ENCODE measurements at regions not wholly inside any gene's neighbourhood (a gene's known extent, or its start where the extent isn't known, plus 50 kb on each side); places are given as distances from the start of the nearest gene placed in this dataset.

DNA sequence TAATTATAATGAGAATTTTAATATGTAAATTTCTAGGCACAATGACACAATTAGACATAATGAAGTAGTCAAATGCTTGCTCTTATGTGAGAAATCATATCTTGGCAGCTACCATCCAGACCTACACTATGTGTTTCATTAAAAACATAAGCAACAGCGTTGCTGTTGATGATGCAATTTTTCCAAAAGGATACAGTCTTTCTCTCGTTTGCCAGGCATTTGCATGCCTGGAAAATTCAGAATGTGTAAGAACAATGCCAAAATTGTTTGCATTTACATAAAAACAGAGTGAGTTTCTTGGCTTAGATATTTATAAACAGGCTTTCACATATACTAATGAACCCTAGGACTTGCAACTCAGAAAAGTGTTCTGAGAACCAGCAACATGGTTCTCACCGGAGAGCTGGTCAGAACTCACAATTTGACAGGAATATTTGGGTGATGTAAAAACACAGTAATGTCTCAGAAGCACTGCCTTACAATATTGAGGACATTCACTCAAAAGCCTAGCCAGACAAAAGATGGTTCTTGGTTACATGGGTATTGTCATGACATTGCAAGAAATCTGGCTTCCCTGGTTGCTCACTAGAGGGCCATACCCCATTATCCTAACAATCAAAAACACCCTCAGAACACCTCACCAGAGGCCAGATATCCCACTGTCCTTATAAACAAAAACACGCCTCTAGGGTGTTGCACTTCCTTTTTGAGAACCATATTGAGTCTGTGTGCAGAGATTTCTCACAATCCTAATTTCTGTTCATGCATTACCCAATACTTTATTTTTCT, 1029.0 kb upstream of the AGA start:
- TF ChIP-seq, protein P1, sequence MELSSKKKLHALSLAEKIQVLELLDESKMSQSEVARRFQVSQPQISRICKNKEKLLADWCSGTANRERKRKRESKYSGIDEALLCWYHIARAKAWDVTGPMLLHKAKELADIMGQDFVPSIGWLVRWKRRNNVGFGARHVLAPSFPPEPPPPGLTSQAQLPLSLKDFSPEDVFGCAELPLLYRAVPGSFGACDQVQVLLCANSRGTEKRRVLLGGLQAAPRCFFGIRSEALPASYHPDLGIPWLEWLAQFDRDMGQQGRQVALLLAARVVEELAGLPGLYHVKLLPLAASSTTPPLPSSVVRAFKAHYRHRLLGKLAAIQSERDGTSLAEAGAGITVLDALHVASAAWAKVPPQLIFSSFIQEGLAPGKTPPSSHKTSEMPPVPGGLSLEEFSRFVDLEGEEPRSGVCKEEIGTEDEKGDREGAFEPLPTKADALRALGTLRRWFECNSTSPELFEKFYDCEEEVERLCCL (CRISPR knock-in tag; IDR thresholded peaks at IDR 0.05; ENCODE audit: borderline replicate concordance), result no peak
- TF ChIP-seq, protein P2, sequence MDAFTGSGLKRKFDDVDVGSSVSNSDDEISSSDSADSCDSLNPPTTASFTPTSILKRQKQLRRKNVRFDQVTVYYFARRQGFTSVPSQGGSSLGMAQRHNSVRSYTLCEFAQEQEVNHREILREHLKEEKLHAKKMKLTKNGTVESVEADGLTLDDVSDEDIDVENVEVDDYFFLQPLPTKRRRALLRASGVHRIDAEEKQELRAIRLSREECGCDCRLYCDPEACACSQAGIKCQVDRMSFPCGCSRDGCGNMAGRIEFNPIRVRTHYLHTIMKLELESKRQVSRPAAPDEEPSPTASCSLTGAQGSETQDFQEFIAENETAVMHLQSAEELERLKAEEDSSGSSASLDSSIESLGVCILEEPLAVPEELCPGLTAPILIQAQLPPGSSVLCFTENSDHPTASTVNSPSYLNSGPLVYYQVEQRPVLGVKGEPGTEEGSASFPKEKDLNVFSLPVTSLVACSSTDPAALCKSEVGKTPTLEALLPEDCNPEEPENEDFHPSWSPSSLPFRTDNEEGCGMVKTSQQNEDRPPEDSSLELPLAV (CRISPR knock-in tag; conservative IDR thresholded peaks at IDR 0.05; ENCODE audit: low read depth), result no peak
- TF ChIP-seq, protein P3, sequence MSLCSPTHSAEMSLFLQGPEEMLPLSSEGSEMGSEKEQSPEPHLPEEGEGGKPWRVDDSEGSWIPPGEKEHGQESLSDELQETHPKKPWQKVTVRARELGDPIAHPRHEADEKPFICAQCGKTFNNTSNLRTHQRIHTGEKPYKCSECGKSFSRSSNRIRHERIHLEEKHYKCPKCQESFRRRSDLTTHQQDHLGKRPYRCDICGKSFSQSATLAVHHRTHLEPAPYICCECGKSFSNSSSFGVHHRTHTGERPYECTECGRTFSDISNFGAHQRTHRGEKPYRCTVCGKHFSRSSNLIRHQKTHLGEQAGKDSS (CRISPR knock-in tag; IDR thresholded peaks at IDR 0.05; ENCODE audit: borderline replicate concordance, low read depth), result no peak
- TF ChIP-seq CEBPB (IDR thresholded peaks at IDR 0.05; ENCODE audit: borderline replicate concordance, low read depth, low read length), result 0 out of 2 replicates have a peak, but pooled peaks have one; percentile 7
- no peak for TF ChIP-seq POLR2G (IDR thresholded peaks at IDR 0.05; ENCODE audit: low read depth, low read length)
- no peak for TF ChIP-seq NFYB (CRISPR knock-in tag; IDR thresholded peaks at IDR 0.05)
- no peak overlapping the region for H3K27ac ChIP-seq (ENCODE audit: extremely low read length, insufficient read depth, low read length)
- no peak overlapping the region for H3K4me2 ChIP-seq (ENCODE audit: low read depth, low read length)
- no peaks in the 10 kb centered on the region; a peak in 1 of 5 replicates for H3K27me3 ChIP-seq (ENCODE audit: control insufficient read depth in 1 of 2, insufficient read depth in 2 of 2, low read length in 2 of 2)
- ChIA-PET POLR2A (no interaction called here), CTCF (ENCODE audit: low intra/inter-chr PET ratio, low total read pairs) (no interaction called here)
- H3K36me3 ChIP-seq (replicated peaks in 1 of 2; ENCODE audit: control insufficient read depth in 1 of 2, insufficient read depth in 2 of 2, low read length in 2 of 2), result no peaks in the 10 kb centered on the region
- H2AFZ ChIP-seq (ENCODE audit: low read length), result no peak overlapping the region
- in situ Hi-C loops (cut with HindIII; ENCODE audit: extremely low pct_ligation_motif_present, low pct_unique_long_range_greater_than_20kb) (no loop called here), intact Hi-C loops (cut with micrococcal nuclease; ENCODE audit: unreplicated experiment) (no loop called here)
- H3K4me3 ChIP-seq (replicated peaks in 1 of 3; ENCODE audit: insufficient read depth in 1 of 3, low read depth in 2 of 3, low read length in 3 of 3), result no peak overlapping the region
- 12% methylated on average over 4 of the region's 4 CpGs for WGBS (ENCODE audit: low lambda C conversion rate)
- BruUV-seq (replicated peaks), result no TSS peak
- H3K79me2 ChIP-seq (ENCODE audit: insufficient read depth, low read length), result no peaks in the 10 kb centered on the region
- FAIRE-seq (no peak), ATAC-seq (no peak), DNase-seq (ENCODE audit: low spot score) (no peak)
- H4K20me1 ChIP-seq (ENCODE audit: insufficient read depth, low read length), result no peaks in the 10 kb centered on the region
- no peaks in the 10 kb centered on the region for H3K4me1 ChIP-seq (ENCODE audit: insufficient read depth, low read length)
- H3K9ac ChIP-seq (ENCODE audit: insufficient read depth, low read depth, low read length), result no peak overlapping the region
- no peaks in the 10 kb centered on the region for H3K9me3 ChIP-seq (ENCODE audit: low read length)

All from HepG2 (cell line).